NB4 (cell line): ENCODE measurements at regions not wholly inside any gene's neighbourhood (a gene's known extent, or its start where the extent isn't known, plus 50 kb on each side); places are given as distances from the start of the nearest gene placed in this dataset.
A peak's percentile ranks its signal among the peaks of the same experiment; 100 is the strongest.
"Not testable (repeated sequence)": the region's sequence is repeated elsewhere in the genome, so short reads cannot be mapped to it uniquely, and the experiment has no call there.

Source experiments
- DNase-seq: peaks from one replicate; pipeline ENCODE4 v3.0.0; 2010; ENCODE audit warnings: low read depth
- H3K4me3 ChIP-seq: one replicate; pipeline ENCODE4 v1.5.1; 2011; ENCODE audit warnings: mild to moderate bottlenecking, low read depth, low read length, moderate library complexity
- CTCF ChIP-seq: IDR thresholded peaks from one replicate; pipeline ENCODE4 v1.5.1; 2012; ENCODE audit warnings: low read depth, low read length
- MAX ChIP-seq: IDR thresholded peaks from 2 replicates; pipeline ENCODE4 v1.6.1; 2011; ENCODE audit warnings: low read depth, low read length
- MYC ChIP-seq: IDR thresholded peaks from 2 replicates; pipeline ENCODE4 v1.6.1; 2011; ENCODE audit warnings: low read depth, low read length
- POLR2A ChIP-seq: IDR thresholded peaks from 2 replicates; pipeline ENCODE4 v1.6.1; 2011; ENCODE audit warnings: mild to moderate bottlenecking; ENCODE audit not compliant: insufficient read length; ENCODE audit errors: extremely low read depth

- DNase-seq: peak; percentile 48
- no peak for TF ChIP-seq MYC
- TF ChIP-seq POLR2A: no peak
- TF ChIP-seq CTCF: no peak
- no peak for TF ChIP-seq MAX
These were observed 190.9 kb upstream of the CDH5 start for GRCh38 chr16:66175636-66176035.

GRCh38 chr16:66175058-66175457, 191.4 kb upstream of the CDH5 start:
- no peak overlapping the region for H3K4me3 ChIP-seq
- DNase-seq: no peak
- TF ChIP-seq CTCF (no peak), MAX (no peak), POLR2A (no peak), MYC (no peak)

More at GRCh38 chr16:66175636-66176035, 190.9 kb upstream of the CDH5 start:
- no peak overlapping the region for H3K4me3 ChIP-seq

GRCh38 chr16:66173796-66174195, 192.7 kb upstream of the CDH5 start:
- not testable (repeated sequence) for DNase-seq, H3K4me3 ChIP-seq

- DNase-seq, H3K4me3 ChIP-seq: not testable (repeated sequence)
These were observed 193.3 kb upstream of the CDH5 start for GRCh38 chr16:66173181-66173580.

GRCh38 chr16:66172463-66172862, 194.0 kb upstream of the CDH5 start:
- TF ChIP-seq MAX (no peak), CTCF (no peak), POLR2A (no peak), MYC (no peak)
- no peak overlapping the region for H3K4me3 ChIP-seq
- DNase-seq: no peak

- DNase-seq: no peak
- TF ChIP-seq MAX: no peak
- TF ChIP-seq MYC: no peak
- no peak for TF ChIP-seq CTCF
- no peak for TF ChIP-seq POLR2A
- H3K4me3 ChIP-seq: no peak overlapping the region
These were observed 194.9 kb upstream of the CDH5 start for GRCh38 chr16:66171578-66171977.

GRCh38 chr16:66170989-66171388, 195.5 kb upstream of the CDH5 start:
- no peak for DNase-seq
- TF ChIP-seq POLR2A (no peak), MYC (no peak), MAX (no peak), CTCF (no peak)

More at GRCh38 chr16:66170989-66171388, 195.5 kb upstream of the CDH5 start:
- H3K4me3 ChIP-seq: no peak overlapping the region
